Endothelial cell of umbilical vein (primary cell): ENCODE measurements at regions not wholly inside any gene's neighbourhood (a gene's known extent, or its start where the extent isn't known, plus 50 kb on each side); places are given as distances from the start of the nearest gene placed in this dataset.

Source experiments
- BruUV-seq: library from RNA; stranded (reverse); fragments of 400-500 nt; replicated peaks from 2 replicates; lab custom pipeline; 2021; lab: Mats Ljungman, UMichigan
- CTCF ChIA-PET: fragments of 300-600, 350-600 bp; sonication (Branson Sonifier 250); formaldehyde crosslinking; loops from one replicate; lab custom pipeline; 2021; ENCODE audit warnings: antibody characterized with exemption, inconsistent platforms; lab: Charles Lee
- POLR2A ChIA-PET: fragments of 300-600, 350-600 bp; sonication (Branson Sonifier 250); formaldehyde crosslinking; loops from one replicate; lab custom pipeline; 2021; ENCODE audit warnings: antibody characterized with exemption, inconsistent platforms; lab: Charles Lee
- DNase-seq: peaks from one replicate; pipeline ENCODE4 v3.0.0-alpha.2; 2011; ENCODE audit warnings: low read depth, low spot score
- FAIRE-seq: peaks from 2 replicates; lab custom pipeline; 2011; peaks lifted over from hg19 to GRCh38; lab: Jason Lieb, UNC
- H2AFZ ChIP-seq: 2 replicates; pipeline ENCODE4 v1.6.0; 2012; ENCODE audit warnings: low read depth, low read length, control low read depth, inconsistent platforms
- H3K27ac ChIP-seq: 2 replicates; pipeline ENCODE4 v1.5.1; 2011; ENCODE audit warnings: low read depth, mild to moderate bottlenecking, control low read depth, low read length, moderate library complexity; ENCODE audit not compliant: insufficient read depth
- H3K27me3 ChIP-seq, 2 experiments: 2 replicates each; pipeline versions ENCODE4 v1.6.0 to v1.6.1; 2011; ENCODE audit warnings: low read length in 2 of 2, mixed read lengths in 1 of 2; ENCODE audit not compliant: control insufficient read depth in 2 of 2, insufficient read depth in 2 of 2
- H3K36me3 ChIP-seq, 2 experiments: 2 replicates in 1 of 2; 3 replicates in 1 of 2; pipeline ENCODE4 v1.5.1; 2011; ENCODE audit warnings: low read length in 2 of 2, mild to moderate bottlenecking in 1 of 2, moderate library complexity in 1 of 2; ENCODE audit not compliant: control insufficient read depth in 2 of 2, insufficient read depth in 2 of 2; ENCODE audit errors: extremely low read depth in 1 of 2
- H3K4me1 ChIP-seq: 3 replicates; pipeline ENCODE4 v1.5.1; 2011; ENCODE audit warnings: mild to moderate bottlenecking, low read length; ENCODE audit not compliant: control insufficient read depth, insufficient read depth; ENCODE audit errors: extremely low read depth
- H3K4me2 ChIP-seq: 2 replicates; pipeline ENCODE4 v1.6.1; 2011; ENCODE audit warnings: low read length, control low read depth, mixed read lengths; ENCODE audit not compliant: insufficient read depth
- H3K4me3 ChIP-seq, 3 experiments: fragments of 200-600 bp in 1 of 3; sonication (generic), shearing (Covaris generic) in 1 of 3; replicated peaks in 1 of 3; 2 replicates each; pipeline ENCODE4 v1.5.1; 2011 to 2016; ENCODE audit warnings: control low read depth in 3 of 3, low read length in 3 of 3, mild to moderate bottlenecking in 2 of 3, inconsistent platforms in 1 of 3, low read depth in 1 of 3, moderate library complexity in 1 of 3; ENCODE audit not compliant: insufficient read depth in 1 of 3
- H3K79me2 ChIP-seq: 2 replicates; pipeline ENCODE4 v1.6.0; 2012; ENCODE audit warnings: low read length, inconsistent platforms; ENCODE audit not compliant: control insufficient read depth, insufficient read depth
- H3K9ac ChIP-seq: replicated peaks from 2 replicates; pipeline ENCODE3; 2011; ENCODE audit warnings: low read length, control low read depth; ENCODE audit not compliant: insufficient read depth; ENCODE audit errors: extremely low read depth
- H3K9me1 ChIP-seq: replicated peaks from 3 replicates; pipeline ENCODE4 v1.6.0; 2011; ENCODE audit warnings: mild to moderate bottlenecking, low read length; ENCODE audit not compliant: control insufficient read depth, insufficient read depth; ENCODE audit errors: extremely low read depth
- H3K9me3 ChIP-seq: replicated peaks from 2 replicates; pipeline ENCODE4 v1.5.1; 2012; ENCODE audit warnings: low read length, inconsistent platforms; ENCODE audit not compliant: control insufficient read depth, insufficient read depth
- H4K20me1 ChIP-seq: replicated peaks from 2 replicates; pipeline ENCODE3; 2011; ENCODE audit warnings: mild to moderate bottlenecking, low read length; ENCODE audit not compliant: control insufficient read depth, insufficient read depth; ENCODE audit errors: extremely low read depth
- EZH2 ChIP-seq: IDR thresholded peaks from 2 replicates; pipeline ENCODE4 v1.6.1; 2012; ENCODE audit warnings: borderline replicate concordance, low read depth, mild to moderate bottlenecking, moderate library complexity, low read length, inconsistent platforms; ENCODE audit not compliant: severe bottlenecking
- FOS ChIP-seq: IDR thresholded peaks from 2 replicates; pipeline ENCODE4 v1.6.1; 2011; ENCODE audit warnings: mild to moderate bottlenecking, low read length, moderate library complexity, borderline replicate concordance; ENCODE audit not compliant: insufficient read depth
- GATA2 ChIP-seq: IDR thresholded peaks from 2 replicates; pipeline ENCODE4 v1.7.0; 2011; ENCODE audit warnings: low read depth, mild to moderate bottlenecking, moderate library complexity, mixed read lengths, low read length; ENCODE audit not compliant: insufficient read length, insufficient read depth
- JUN ChIP-seq: IDR thresholded peaks from 2 replicates; pipeline ENCODE4 v1.6.1; 2011; ENCODE audit warnings: borderline replicate concordance, low read depth; ENCODE audit not compliant: insufficient read length, insufficient read depth
- MYC ChIP-seq: IDR thresholded peaks from one replicate; pipeline ENCODE4 v1.6.1; 2011; ENCODE audit warnings: mild to moderate bottlenecking, low read depth, low read length
- POLR2A ChIP-seq: IDR thresholded peaks from 2 replicates; pipeline ENCODE4 v1.6.1; 2012; ENCODE audit warnings: low read depth, mild to moderate bottlenecking, control low read depth, low read length
- POLR2AphosphoS5 ChIP-seq: IDR thresholded peaks from 2 replicates; pipeline ENCODE4 v1.6.1; 2012; ENCODE audit warnings: low read depth, mild to moderate bottlenecking, control low read depth, low read length, moderate library complexity; ENCODE audit not compliant: insufficient read depth
- dilution Hi-C: fragments of 300-500 bp; cut with MboI; formaldehyde crosslinking; loops from one replicate; pipeline ENCODE4 v1.15.0; 2019; ENCODE audit warnings: low sequenced_read_pairs; ENCODE audit not compliant: extremely low pct_ligation_motif_present
- intact Hi-C: fragments of 100-400 bp; cut with micrococcal nuclease; formaldehyde crosslinking; loops from one replicate; pipeline ENCODE4 v1.10.0; 2022
- TF ChIP-seq, protein P1 (sequence below), 2 donors: IDR thresholded peaks; 1 replicate in 1 of 2; 2 replicates in 1 of 2; pipeline ENCODE4 v1.5.1; 2011; ENCODE audit warnings: low read length in 2 of 2, mild to moderate bottlenecking in 2 of 2, moderate library complexity in 2 of 2, control low read depth in 1 of 2, inconsistent platforms in 1 of 2, low read depth in 1 of 2; ENCODE audit not compliant: insufficient read depth in 1 of 2; ENCODE audit errors: extremely low read depth in 1 of 2
- TF ChIP-seq, protein P2 (sequence below): IDR thresholded peaks from 2 replicates; pipeline ENCODE4 v1.6.1; 2011; ENCODE audit not compliant: insufficient read depth, insufficient read length

DNA sequence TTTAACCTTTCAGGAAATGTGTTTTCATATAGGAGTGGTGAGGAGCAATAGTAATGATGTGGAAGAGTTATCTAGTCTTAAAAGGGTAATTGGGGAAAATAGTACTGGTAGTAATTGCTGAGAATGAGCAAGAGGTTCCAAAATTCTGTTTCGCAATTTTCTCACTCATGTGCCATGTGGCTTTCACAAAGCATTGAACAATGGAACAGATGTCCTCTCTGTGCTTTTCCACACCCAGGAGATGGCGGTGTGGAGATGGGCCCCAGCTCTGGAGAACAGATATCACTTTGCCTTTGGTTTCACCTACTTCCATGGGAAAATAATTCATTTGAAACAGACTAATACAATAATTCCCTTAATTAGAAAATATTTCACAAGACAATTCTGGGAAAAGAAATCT, 170.0 kb upstream of the SLC10A2 start:
- no peaks in the 10 kb centered on the region for H3K79me2 ChIP-seq
- H3K36me3 ChIP-seq: no peaks in the 10 kb centered on the region
- intact Hi-C loops: no loop called here
- no peaks in the 10 kb centered on the region for H3K27me3 ChIP-seq
- no peak for DNase-seq
- BruUV-seq: no TSS peak
- ChIA-PET POLR2A (no interaction called here), CTCF (no interaction called here)
- dilution Hi-C loops: no loop called here
- H3K27ac ChIP-seq: no peak overlapping the region
- H3K4me2 ChIP-seq: no peak overlapping the region
- H4K20me1 ChIP-seq: no peaks in the 10 kb centered on the region
- H3K9ac ChIP-seq: no peak overlapping the region
- no peak overlapping the region for H3K4me3 ChIP-seq
- H3K4me1 ChIP-seq: no peaks in the 10 kb centered on the region
- peaks cover 2% of the 10 kb centered on the region for H3K9me3 ChIP-seq
- H3K9me1 ChIP-seq: no peaks in the 10 kb centered on the region
- H2AFZ ChIP-seq: no peak overlapping the region
- TF ChIP-seq, protein P1, sequence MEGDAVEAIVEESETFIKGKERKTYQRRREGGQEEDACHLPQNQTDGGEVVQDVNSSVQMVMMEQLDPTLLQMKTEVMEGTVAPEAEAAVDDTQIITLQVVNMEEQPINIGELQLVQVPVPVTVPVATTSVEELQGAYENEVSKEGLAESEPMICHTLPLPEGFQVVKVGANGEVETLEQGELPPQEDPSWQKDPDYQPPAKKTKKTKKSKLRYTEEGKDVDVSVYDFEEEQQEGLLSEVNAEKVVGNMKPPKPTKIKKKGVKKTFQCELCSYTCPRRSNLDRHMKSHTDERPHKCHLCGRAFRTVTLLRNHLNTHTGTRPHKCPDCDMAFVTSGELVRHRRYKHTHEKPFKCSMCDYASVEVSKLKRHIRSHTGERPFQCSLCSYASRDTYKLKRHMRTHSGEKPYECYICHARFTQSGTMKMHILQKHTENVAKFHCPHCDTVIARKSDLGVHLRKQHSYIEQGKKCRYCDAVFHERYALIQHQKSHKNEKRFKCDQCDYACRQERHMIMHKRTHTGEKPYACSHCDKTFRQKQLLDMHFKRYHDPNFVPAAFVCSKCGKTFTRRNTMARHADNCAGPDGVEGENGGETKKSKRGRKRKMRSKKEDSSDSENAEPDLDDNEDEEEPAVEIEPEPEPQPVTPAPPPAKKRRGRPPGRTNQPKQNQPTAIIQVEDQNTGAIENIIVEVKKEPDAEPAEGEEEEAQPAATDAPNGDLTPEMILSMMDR (IDR thresholded peaks at IDR 0.05; ENCODE audit: extremely low read depth in 1 of 2, insufficient read depth in 1 of 2, low read depth in 1 of 2, low read length in 2 of 2): no peak
- TF ChIP-seq GATA2 (no peak), FOS (no peak), EZH2 (no peak)
- no peak for FAIRE-seq

DNA sequence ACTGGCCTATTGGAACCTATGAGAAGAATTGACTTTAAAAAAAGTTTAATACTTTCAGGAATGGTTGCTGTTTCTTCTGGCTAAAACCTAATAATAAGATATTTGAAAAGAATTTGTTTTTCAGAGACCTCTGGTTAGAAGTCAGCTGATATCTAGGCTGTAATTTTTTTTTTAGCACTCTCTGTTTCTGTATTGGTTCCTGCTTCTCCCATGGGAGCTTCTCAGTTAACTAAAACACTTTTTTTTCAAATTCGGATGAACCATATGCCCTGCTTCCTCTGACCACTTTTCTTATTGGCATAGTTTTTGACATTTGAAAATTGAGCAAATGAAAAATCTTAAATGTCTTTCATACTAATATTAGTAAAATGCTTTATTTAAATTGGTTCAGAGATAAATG, 163.5 kb upstream of the SLC10A2 start:
- Histone ChIP-seq H3K4me2 (no peak overlapping the region), H3K79me2 (no peaks in the 10 kb centered on the region), H3K27me3 (no peaks in the 10 kb centered on the region), H3K9ac (no peak overlapping the region), H3K9me1 (no peaks in the 10 kb centered on the region), H2AFZ (no peak overlapping the region), H3K36me3 (no peaks in the 10 kb centered on the region), H3K4me1 (no peaks in the 10 kb centered on the region), H3K27ac (no peak overlapping the region), H4K20me1 (no peaks in the 10 kb centered on the region), H3K9me3 (peaks cover 2% of the 10 kb centered on the region), H3K4me3 (no peak overlapping the region)
- no peak for DNase-seq
- dilution Hi-C loops (no loop called here), intact Hi-C loops (no loop called here)
- no TSS peak for BruUV-seq
- CTCF ChIA-PET: no interaction called here
- TF ChIP-seq FOS: no peak
- TF ChIP-seq JUN: no peak
- TF ChIP-seq MYC: no peak
- TF ChIP-seq, protein P2, sequence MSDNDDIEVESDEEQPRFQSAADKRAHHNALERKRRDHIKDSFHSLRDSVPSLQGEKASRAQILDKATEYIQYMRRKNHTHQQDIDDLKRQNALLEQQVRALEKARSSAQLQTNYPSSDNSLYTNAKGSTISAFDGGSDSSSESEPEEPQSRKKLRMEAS: no peak
- TF ChIP-seq POLR2AphosphoS5: no peak
- TF ChIP-seq GATA2: no peak
- TF ChIP-seq, protein P1 (IDR thresholded peaks at IDR 0.05; ENCODE audit: extremely low read depth in 1 of 2, insufficient read depth in 1 of 2, low read depth in 1 of 2, low read length in 2 of 2): no peak
- TF ChIP-seq POLR2A: no peak
- no peak for TF ChIP-seq EZH2
- FAIRE-seq: no peak
- POLR2A ChIA-PET: no interaction called here
